Panc1 (cell line): ENCODE measurements at regions not wholly inside any gene's neighbourhood (a gene's known extent, or its start where the extent isn't known, plus 50 kb on each side); places are given as distances from the start of the nearest gene placed in this dataset.

Experiments
- ATAC-seq: fragments of 200-7000 bp; cut with Tn5 transposase; 2 replicates; pipeline ENCODE4 v1.9.1; 2020; ENCODE audit warnings: mild to moderate bottlenecking, moderate library complexity
- BruUV-seq: library from RNA; stranded (reverse); fragments of 400-500 nt; replicated peaks from 2 replicates; lab custom pipeline; 2021; lab: Mats Ljungman, UMichigan
- CTCF ChIA-PET: fragments of 300-600 bp; sonication (Branson Sonifier 250); formaldehyde crosslinking; loops from one replicate; lab custom pipeline; 2022; ENCODE audit warnings: antibody characterized with exemption; lab: Charles Lee
- POLR2A ChIA-PET: fragments of 300-600 bp; sonication (Branson Sonifier 250); formaldehyde crosslinking; loops from one replicate; lab custom pipeline; 2022; ENCODE audit warnings: antibody characterized with exemption; lab: Charles Lee
- DNase-seq: peaks from one replicate; pipeline ENCODE4 v3.0.0-alpha.2; 2010; ENCODE audit warnings: low read depth, low spot score
- H3K27ac ChIP-seq: 2 replicates; pipeline ENCODE4 v1.5.1; 2011; ENCODE audit warnings: mild to moderate bottlenecking, low read length, inconsistent platforms
- H3K27me3 ChIP-seq: fragments of 200-500 bp; sonication (Bioruptor generic); 2 replicates; pipeline ENCODE4 v1.6.0; 2014; ENCODE audit warnings: low read length, inconsistent platforms; ENCODE audit not compliant: control insufficient read depth, insufficient read depth
- H3K36me3 ChIP-seq: fragments of 200-500 bp; sonication (Bioruptor generic); 2 replicates; pipeline ENCODE4 v1.5.1; 2014; ENCODE audit warnings: inconsistent platforms, mild to moderate bottlenecking, low read length, moderate library complexity; ENCODE audit not compliant: control insufficient read depth, insufficient read depth
- H3K4me1 ChIP-seq: 2 replicates; pipeline ENCODE4 v1.5.1; 2011; ENCODE audit warnings: inconsistent platforms, mild to moderate bottlenecking, low read length, moderate library complexity; ENCODE audit not compliant: control insufficient read depth, insufficient read depth
- H3K4me3 ChIP-seq, 2 experiments: 2 replicates each; pipeline ENCODE4 v1.5.1; 2011 to 2012; ENCODE audit warnings: low read depth in 2 of 2, low read length in 2 of 2, mild to moderate bottlenecking in 2 of 2, inconsistent platforms in 1 of 2, moderate library complexity in 1 of 2
- H3K9me3 ChIP-seq: fragments of 200-500 bp; sonication (Bioruptor generic); 2 replicates; pipeline ENCODE4 v1.5.1; 2014; ENCODE audit warnings: low read depth, mild to moderate bottlenecking, inconsistent platforms, low read length, moderate library complexity; ENCODE audit not compliant: control insufficient read depth, insufficient read depth
- CTCF ChIP-seq: fragments of 450-650 bp; IDR thresholded peaks from 2 replicates; pipeline ENCODE4 v1.5.1; 2017; ENCODE audit warnings: mild to moderate bottlenecking
- POLR2AphosphoS5 ChIP-seq: IDR thresholded peaks from 2 replicates; pipeline ENCODE4 v1.6.1; 2012; ENCODE audit warnings: mild to moderate bottlenecking, low read depth, low read length, moderate library complexity
- SIN3A ChIP-seq: IDR thresholded peaks from 2 replicates; pipeline ENCODE4 v1.6.1; 2012; ENCODE audit warnings: low read depth, mild to moderate bottlenecking, low read length, moderate library complexity, borderline replicate concordance; ENCODE audit not compliant: insufficient read depth
- TCF7L2 ChIP-seq: IDR thresholded peaks from 2 replicates; pipeline ENCODE4 v1.6.1; 2011; ENCODE audit warnings: mild to moderate bottlenecking, low read depth, low read length, inconsistent platforms
- in situ Hi-C: cut with HindIII; loops from 2 replicates; pipeline ENCODE4 v1.10.0; 2016; ENCODE audit warnings: low sequenced_read_pairs, low pct_unique_long_range_greater_than_20kb
- intact Hi-C: fragments of 100-400 bp; cut with micrococcal nuclease; formaldehyde crosslinking; loops from one replicate; pipeline ENCODE4 v1.10.0; 2022; ENCODE audit not compliant: unreplicated experiment
- TF ChIP-seq, protein P1 (sequence below), 2 experiments: IDR thresholded peaks; 2 replicates each; pipeline ENCODE4 v1.6.1; 2011 to 2012; ENCODE audit warnings: low read depth in 2 of 2, control low read depth in 1 of 2, low read length in 1 of 2, mild to moderate bottlenecking in 1 of 2, moderate library complexity in 1 of 2; ENCODE audit not compliant: insufficient read depth in 1 of 2

DNA sequence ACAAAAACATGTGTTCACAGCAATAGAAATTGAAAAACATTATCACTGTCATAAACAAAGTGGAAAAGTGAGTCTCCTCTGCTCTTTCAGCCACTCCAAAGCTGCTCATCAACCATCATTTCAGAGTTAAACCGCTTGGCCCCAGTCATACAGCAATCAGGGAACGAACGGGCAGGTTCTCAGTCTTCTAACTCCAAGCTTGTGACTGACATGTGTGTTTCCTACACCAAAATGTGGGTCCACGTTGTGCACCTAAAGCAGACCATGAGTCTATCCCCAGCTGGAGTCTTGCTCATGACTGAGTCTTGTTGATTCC, 582.6 kb upstream of the ID2 start:
- in situ Hi-C loops, result no loop called here
- intact Hi-C loops, result no loop called here
- Histone ChIP-seq H3K9me3 (no peaks in the 10 kb centered on the region), H3K27me3 (peaks cover 4% of the 10 kb centered on the region), H3K4me1 (no peaks in the 10 kb centered on the region), H3K4me3 (no peak overlapping the region), H3K27ac (no peak overlapping the region), H3K36me3 (no peaks in the 10 kb centered on the region; the same call in 1 of the 2 replicates)
- ChIA-PET POLR2A (no interaction called here), CTCF (no interaction called here)
- no peak for DNase-seq
- no TSS peak for BruUV-seq
- no peak for ATAC-seq
- no peak for TF ChIP-seq CTCF

DNA sequence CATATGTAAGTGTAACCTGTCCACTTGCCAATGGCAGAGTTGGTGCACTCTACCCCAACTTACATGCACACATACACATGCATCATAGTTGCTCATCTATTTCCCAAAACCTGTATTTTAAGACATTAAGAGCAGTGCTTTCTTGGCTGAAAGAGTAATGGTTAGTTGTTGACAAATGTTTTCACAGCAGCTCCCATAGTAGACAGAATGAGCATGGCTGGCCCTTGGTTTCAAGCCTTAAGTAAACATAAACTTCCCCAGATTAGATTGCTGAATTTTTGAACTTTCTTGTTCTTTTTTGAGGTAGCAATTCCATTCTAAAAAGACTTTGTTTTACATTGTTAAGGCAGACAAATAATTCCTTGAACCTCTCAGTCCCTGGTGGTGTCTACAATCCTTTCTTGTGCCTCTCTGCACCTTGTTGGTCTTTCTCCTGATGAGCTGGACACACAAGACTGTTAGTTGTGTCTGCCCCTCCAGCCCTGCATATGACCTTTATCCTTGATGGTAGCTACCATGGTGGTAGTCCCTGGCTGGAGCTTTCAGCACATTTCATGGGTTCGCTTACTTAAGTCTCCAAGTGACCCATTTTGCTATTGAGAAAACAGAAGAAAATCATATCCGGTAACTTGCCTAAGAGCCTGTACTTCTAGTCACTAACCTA, 580.1 kb upstream of the ID2 start:
- in situ Hi-C loops, result no loop called here
- Histone ChIP-seq H3K9me3 (no peaks in the 10 kb centered on the region), H3K4me1 (no peaks in the 10 kb centered on the region), H3K27me3 (peaks cover 16% of the 10 kb centered on the region), H3K27ac (no peak overlapping the region), H3K36me3 (no peaks in the 10 kb centered on the region; the same call in 1 of the 2 replicates), H3K4me3 (no peak overlapping the region)
- CTCF ChIA-PET, result no interaction called here
- no peak for TF ChIP-seq POLR2AphosphoS5
- TF ChIP-seq CTCF, result no peak
- TF ChIP-seq TCF7L2, result no peak
- TF ChIP-seq, protein P1, sequence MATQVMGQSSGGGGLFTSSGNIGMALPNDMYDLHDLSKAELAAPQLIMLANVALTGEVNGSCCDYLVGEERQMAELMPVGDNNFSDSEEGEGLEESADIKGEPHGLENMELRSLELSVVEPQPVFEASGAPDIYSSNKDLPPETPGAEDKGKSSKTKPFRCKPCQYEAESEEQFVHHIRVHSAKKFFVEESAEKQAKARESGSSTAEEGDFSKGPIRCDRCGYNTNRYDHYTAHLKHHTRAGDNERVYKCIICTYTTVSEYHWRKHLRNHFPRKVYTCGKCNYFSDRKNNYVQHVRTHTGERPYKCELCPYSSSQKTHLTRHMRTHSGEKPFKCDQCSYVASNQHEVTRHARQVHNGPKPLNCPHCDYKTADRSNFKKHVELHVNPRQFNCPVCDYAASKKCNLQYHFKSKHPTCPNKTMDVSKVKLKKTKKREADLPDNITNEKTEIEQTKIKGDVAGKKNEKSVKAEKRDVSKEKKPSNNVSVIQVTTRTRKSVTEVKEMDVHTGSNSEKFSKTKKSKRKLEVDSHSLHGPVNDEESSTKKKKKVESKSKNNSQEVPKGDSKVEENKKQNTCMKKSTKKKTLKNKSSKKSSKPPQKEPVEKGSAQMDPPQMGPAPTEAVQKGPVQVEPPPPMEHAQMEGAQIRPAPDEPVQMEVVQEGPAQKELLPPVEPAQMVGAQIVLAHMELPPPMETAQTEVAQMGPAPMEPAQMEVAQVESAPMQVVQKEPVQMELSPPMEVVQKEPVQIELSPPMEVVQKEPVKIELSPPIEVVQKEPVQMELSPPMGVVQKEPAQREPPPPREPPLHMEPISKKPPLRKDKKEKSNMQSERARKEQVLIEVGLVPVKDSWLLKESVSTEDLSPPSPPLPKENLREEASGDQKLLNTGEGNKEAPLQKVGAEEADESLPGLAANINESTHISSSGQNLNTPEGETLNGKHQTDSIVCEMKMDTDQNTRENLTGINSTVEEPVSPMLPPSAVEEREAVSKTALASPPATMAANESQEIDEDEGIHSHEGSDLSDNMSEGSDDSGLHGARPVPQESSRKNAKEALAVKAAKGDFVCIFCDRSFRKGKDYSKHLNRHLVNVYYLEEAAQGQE (IDR thresholded peaks at IDR 0.05; ENCODE audit: insufficient read depth in 1 of 2, low read depth in 2 of 2, low read length in 1 of 2), result no peak
- TF ChIP-seq SIN3A, result no peak
- DNase-seq, result no peak
- ATAC-seq, result no peak
- POLR2A ChIA-PET, result no interaction called here
- no TSS peak for BruUV-seq
- intact Hi-C loops, result no loop called here
